ENCODE measurements at regions not wholly inside any gene's neighbourhood (a gene's known extent, or its start where the extent isn't known, plus 50 kb on each side); places are given as distances from the start of the nearest gene placed in this dataset.

DNA sequence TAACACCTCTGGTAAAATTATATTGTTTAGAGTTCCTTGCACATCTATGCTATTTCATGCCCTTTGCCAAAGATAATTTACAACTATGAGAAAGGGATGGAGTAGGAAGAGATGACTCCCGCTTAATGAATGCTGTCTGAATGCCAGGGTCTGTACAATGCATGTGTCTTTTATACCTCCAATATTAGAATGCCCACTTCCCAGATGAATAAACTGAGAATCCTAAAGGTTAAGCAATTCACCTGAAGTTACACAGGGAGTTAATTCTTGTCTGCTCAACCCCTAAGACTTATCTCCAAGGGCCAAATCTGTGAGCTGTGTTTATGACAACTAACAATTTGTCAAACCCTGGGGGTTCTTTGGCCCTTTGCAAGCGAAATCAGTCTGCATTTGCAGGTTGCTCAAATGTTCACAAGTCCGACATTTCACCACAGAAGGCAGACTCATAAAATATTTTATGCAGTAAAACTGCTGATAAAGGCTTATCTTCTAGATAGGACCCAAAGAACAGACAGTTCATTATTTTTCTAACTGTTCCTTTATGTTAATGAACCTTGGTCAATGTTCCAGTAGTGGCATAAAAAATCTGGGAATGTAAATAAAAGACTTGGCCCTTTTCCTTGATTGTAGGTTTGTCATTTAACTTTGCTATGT is 50.2 kb upstream of the ATP1A1 start:
- no peak for DNase-seq (ENCODE audit: low read depth)

Measured in myocyte (in vitro differentiated cells).